ENCODE measurements at regions not wholly inside any gene's neighbourhood (a gene's known extent, or its start where the extent isn't known, plus 50 kb on each side); places are given as distances from the start of the nearest gene placed in this dataset.

- TF ChIP-seq CTCF (conservative IDR thresholded peaks at IDR 0.05) (no peak), EZH2 (IDR thresholded peaks at IDR 0.05; ENCODE audit: low read depth) (no peak)
These were observed 106.5 kb upstream of the HS6ST1 start for GRCh38 chr2:128425216-128425615.
